HG03439 (cell line): ENCODE measurements at regions not wholly inside any gene's neighbourhood (a gene's known extent, or its start where the extent isn't known, plus 50 kb on each side); places are given as distances from the start of the nearest gene placed in this dataset.

Experiments used
- ATAC-seq: cut with Tn5 transposase; IDR thresholded peaks from one replicate; pipeline ENCODE4 v1.9.1; 2021; ENCODE audit warnings: mild to moderate bottlenecking, moderate library complexity; ENCODE audit not compliant: unreplicated experiment

DNA sequence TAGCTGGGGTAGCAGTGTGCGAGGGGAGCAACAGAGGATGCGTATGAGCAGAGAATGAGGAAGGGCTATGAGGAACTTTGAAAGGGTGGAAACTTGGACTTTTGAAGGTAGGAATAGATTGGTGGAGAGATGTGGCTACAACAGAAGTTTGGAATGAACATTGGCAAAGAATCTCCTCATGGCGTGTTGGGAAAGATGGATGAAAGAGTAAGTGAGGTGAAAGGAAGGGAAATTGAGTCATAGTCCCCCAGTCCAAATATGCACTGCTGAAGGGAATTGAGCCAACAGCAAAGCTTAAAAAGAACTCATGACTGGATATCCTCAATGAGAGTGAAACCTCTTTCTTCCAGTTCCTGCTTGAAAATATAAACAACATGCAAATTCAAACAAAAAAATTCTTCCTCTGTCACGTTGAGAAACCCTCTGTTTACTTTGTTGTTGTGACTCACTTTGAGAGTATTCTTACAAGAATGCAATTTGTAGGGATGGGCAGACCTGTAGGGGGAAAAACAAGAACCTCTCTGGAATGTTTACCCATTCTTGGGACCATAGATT lies 313.2 kb upstream of the KCNJ16 start:
- ATAC-seq = no peak

DNA sequence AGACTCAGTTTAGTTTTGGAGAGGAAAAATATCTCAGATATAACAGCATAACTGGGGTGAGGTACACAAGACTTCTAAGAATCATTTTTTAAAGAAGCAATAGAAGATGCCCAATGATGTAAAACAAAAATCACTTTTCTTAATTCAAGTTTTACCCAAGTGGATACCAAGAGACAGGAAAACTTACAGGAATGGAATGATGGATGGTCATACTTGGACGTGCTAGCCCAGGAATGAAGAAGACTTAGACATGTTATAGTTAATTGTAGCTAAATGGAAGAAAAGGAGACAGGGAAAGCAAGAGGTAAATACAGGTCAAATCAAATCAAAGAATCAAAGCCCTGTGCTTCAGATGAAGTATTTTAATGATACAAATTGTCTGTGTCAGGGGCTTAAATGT lies 312.7 kb upstream of the KCNJ16 start:
- ATAC-seq = no peak

DNA sequence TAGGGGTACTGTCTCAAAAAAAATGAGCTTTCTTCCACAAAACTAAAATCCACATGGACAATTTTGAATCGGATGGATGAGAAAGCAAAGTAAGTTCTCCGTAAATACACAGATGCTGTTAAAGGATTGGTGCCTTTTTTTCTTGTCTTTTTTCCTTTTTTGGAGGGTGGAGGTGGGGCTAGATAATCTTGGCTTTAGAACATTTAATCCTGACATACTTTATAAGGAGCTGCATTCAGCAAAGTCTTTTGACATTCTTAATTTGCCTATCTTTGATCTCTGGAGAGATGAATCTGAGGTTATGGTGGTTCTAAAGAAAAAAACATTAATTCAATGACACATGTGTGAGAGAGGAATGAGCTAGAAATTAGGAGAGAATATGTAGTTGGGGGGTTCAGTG lies 312.3 kb upstream of the KCNJ16 start:
- no peak for ATAC-seq

DNA sequence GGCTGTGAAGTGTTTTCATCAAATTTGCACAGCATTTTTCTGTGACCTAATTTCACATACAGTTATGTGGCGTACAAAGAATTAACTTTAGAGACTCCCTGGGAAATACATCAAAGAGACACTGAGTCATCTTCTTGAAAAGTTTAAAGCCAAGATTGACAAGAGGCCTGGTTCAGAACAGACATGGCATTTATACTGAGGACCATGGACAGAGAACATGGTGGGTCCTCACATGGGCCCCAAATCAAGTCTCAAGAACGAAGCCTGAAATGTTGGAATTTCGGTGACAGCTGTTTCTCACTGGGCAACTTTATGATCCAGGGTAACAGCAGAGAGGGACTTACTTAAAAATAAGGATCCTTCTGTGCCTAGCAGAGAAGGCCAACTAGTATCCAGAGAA lies 311.5 kb upstream of the KCNJ16 start:
- no peak for ATAC-seq

DNA sequence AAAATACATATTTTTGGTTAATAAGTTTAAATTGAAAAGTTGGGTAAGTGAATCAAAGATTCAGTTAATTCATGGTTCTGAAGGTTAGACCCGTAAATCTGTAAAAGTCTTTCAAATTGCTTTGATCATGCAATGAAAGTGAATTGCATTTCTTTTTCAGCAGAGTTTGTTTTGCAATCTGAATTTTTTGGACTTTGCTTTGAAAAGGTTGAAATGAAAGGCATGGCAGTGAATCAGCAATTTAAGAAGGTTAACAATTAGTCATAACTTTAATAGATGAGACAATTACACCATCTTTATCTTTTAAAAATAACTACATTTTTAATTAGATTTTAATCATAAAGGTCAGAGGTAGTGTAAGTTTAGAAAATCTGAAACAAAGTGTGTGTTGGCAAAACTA lies 310.9 kb upstream of the KCNJ16 start:
- no peak for ATAC-seq

DNA sequence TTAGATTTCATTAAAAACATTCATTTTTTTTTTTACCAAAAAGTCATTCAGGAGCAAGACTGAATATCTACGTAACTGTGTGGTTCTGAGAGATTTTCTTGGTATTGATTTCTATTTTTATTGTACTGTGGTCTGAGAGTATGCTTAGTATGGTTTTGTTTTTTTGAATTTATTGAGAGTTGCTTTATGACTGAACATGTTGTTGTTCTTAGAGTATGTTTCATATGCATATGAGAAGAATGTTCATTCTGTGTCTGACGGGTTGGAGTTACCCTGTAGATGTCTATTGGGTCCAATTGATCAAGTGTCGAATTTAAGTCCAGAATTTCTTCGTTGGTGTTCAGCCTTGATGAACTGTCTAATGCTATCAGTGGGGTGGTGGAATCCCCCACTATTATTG lies 306.0 kb upstream of the KCNJ16 start:
- no peak for ATAC-seq

DNA sequence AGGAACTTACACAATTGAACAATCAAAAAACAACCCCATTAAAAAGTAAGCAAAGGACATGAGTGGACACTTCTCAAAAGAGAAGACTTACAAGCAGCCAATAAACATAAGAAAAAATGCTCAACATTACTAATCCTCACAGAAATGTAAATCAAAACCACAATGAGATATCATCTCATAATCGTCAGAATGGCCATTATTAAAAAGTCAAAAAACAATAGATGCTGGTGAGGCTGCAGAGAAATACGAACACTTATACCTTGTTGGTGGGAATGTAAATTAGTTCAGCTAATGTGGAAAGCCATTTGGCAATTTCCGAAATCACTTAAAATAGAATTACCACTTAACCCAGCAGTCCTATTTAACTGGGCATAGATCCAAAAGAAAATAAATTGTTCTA lies 301.9 kb upstream of the KCNJ16 start:
- ATAC-seq = no peak

DNA sequence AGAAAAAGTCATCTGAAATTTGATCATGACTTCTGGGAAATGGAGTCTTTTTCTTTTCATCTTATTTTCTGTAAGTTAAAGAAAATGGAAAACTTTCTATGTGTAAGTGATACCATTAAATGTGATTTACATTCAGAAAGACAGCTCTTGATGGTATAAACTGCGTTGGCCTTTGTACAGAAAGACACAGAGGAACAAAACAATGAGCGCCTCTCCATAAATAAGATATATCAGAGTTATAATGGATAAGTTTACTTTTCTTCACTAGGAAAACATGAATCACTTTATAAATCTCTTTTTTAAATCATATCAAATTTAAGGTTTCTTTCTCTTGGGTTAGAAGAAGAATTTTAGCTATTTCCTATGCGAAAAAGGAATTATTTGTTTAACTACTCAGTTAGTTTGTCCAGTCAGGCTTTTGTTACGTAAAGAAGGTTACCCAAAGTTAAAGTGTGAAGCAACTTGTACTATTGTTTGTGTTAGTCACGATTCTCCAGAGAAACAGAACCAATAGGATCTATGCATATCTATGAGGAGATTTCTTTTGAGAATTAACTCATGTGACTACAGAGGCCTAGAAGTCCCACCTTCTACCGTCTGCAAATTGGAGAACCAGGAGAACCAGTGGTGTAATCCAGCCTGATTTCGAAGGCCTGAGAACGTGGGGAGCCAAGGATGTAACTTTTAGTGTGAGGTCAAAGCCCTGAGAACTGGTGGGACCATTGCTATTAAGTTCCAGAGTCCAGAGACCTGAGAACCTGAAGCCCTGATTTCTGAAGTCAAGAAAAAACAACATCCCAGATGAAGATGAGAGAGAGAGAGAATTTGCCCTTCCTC lies 295.4 kb upstream of the KCNJ16 start:
- no peak for ATAC-seq

DNA sequence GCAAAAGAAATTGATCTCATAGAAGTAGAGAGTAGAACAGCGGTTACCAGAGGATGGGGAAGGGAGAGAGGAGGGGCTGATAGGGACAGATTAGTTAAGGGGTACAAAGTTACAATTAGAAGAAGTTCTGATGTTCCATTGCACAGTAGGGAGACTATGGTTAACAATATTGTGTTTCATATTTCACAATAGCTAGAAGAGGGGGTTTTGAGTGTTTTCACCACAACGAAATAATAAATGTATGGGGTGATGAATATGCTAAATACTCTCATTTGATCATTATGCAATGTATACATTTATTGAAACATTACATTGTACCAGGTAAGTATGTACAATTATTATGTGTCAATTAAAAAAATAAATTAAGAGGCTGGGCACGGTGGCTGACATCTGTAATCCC lies 291.2 kb upstream of the KCNJ16 start:
- ATAC-seq = no peak

DNA sequence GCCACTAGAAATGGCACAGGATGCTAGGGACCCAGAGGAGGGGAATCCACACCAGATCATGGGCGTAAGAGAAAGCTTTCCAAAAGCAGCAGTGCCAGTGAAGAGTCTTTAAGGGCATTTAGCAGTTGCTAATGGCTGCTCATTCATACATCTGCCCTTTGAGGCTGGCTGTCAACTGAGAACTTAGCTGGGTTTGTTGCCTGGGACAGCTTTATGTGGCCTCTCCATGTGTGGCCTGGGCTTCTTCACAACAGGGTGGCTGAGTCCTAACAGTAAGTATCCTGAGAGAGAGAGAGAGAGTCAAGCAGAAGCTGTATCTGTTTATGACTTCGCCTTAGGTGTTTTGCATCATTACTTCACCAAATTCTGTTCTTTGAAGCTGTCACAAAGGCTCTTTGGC lies 286.1 kb upstream of the KCNJ16 start:
- ATAC-seq = no peak

DNA sequence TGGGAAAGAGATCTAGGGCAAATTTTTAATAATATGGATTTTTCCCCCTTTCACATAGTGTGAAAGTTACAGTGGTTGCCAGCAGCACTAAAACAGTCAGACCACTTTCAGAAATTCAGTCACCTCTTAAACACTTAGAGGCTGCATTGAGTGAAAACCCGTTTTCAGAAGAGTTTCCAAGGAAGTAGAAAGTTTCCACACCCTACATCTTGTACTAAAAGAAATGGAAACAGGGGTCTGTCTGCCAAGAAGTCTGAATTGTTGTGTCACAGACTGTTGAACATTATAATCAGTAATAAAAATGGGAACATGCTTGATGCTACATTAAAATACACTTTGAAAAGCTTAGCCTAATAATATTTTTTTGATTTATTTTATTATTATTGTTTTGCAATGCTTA lies 278.9 kb upstream of the KCNJ16 start:
- no peak for ATAC-seq

DNA sequence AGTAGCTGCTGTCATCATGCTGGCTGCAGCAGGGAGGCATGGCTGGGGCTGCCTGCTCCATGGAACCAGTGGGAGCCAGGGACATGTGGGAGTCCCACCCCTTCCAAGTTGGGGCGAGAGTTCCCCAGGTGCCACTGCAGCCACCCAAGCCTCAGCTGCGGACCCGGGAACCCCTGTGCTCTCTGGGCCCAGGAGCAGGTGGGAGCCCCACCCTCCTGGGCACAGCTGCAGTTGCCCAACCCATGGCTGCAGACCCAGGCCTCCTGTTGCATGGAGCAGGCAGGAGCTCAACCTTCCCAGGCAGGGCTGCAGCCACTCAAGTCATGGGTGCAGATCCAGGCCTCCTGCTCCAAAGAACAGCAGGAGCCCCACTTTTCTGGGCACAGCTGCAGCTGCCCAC lies 274.2 kb upstream of the KCNJ16 start:
- ATAC-seq = no peak

DNA sequence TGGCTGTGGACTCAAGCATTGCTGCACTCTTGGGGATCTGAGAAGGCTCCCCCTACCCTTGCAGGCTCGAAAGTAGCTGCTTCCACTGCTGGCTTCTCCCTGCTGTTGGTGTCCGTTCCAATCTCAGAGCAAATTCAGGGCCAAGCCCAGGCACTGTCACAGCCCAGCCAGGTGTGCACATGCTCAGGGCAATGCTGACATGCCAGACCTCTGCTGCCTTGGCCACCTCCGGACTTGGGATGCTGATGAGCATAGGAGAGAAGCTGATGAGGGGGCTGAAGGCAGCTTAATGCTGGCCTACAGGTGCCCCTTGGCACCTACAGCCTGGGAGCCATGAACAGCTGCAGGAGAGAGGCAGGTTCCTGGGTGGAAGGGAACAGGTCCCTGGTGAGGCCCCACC lies 273.7 kb upstream of the KCNJ16 start:
- ATAC-seq = no peak

DNA sequence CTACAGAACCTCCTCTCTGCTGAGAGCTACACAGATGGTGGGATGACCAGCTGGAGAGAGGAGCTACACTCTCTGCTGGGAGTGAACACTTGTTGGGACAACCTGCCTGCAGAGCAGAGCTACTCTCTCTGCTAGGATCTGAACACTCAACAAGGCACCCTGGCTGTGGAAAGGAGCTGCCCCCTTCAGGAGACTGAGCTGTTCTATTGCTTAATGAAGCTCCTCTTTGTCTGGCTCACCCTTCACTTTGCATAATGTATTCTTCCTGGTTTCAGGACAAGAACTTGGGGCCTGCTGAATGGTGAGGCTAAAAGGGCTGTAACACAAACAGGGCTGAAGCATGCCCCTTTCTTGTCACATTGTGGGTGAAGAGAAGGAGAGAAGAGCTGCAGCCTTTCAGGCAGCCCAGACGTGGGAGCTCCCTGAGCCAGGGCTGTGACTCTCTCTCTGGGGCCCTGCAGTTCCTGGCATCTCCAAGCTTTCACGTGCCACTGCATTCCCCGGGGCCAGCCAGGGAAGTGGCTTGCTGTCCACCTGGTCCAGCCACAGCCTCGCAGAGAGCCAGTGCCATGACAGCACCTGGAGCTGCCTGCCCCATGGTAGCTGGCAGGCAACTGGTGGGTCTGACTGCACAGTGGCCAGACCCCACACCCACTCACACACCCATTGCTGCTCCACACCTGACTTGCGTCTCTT lies 272.8 kb upstream of the KCNJ16 start:
- no peak for ATAC-seq

DNA sequence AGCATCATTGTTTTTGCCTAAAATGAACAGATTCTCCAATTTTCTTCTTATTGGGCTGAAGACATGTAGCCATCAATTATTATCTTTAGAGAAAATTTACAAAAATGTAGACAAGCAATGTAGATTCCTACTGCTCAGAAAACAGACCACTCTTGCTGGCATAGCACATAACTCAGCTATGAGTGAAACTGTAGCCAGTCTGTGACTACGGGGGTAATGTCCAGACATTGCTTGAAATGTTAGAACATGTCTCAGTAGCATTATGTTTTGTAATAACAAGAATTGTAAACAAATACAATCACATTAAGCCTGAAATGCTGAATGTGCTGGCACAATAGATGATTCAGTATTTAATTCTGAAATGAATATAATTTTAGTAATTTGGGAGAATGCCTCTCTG lies 265.7 kb upstream of the KCNJ16 start:
- ATAC-seq = no peak

DNA sequence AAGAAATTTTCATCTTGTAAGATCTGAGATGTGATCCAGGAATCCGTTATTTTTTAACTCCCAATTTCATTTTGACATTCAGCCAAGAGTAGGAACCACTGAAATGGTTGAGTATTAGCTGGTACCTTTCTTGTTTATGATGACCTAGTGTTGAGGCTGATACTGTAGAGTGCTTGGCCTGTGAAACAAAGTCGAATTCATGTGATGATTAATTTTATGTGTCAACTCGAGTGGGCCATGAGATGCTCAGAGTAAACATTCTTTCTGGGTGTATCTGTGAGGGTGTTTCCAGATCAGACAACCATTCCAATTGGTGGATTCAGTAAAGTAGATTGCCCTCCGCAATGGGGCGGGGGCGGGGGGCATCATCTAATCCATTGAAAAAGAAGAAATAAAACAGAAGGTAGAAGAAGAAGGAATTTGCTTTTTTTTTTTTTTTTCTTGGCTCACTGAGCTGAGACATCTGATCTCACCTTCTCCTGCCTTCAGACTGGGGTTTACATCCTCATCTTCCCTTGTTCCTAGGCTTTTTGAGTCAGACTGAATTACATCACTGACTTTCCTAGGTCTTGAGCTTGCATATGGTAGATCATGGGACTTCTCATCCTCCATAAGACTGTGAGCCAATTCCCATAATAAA lies 264.6 kb upstream of the KCNJ16 start:
- ATAC-seq = no peak

DNA sequence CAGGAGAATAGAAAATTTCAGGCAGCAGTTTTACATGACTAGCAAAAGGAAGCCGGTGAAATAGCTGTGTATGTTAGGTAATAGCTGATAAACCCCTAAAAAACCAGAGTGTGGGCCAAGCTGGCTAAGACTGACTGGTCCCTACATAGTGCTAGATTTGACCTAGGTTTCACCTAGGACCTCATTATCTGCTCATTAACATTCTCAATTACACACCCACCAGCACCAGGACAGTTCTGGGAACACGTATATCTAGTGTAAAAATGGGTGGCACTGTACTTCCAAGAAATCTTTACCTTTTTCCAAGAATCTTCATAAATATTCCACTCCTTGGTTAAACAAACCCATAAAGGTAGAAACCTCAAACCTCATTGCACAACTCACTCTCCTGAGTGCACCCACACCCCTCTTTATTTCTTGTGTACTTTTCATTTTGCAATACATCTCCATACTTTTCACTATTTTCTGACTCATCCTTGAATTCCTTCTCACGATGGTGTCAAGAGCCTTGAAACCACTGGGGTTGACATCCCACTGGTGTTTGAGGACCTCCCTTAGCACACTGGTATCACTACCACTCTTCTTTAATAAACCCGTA lies 262.7 kb upstream of the KCNJ16 start:
- no peak for ATAC-seq

DNA sequence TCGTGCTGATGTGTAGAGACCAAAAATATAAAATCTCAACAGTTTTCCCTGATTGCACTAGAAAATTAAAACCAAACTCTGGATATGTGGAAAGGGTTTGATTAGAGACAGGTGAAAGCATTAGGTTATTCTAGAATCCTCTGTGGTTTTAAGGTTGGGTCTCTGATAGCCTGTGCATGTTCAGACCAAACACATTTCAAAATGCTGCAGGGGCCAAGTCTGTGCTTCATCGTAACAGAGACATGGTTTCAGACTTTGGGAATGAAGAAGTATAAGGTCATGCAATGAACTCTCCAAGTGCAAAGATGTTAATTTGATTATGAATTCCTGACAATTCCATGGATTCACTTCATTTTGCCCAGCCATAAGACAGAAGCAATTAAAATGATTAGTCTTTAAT lies 261.0 kb upstream of the KCNJ16 start:
- ATAC-seq = no peak

DNA sequence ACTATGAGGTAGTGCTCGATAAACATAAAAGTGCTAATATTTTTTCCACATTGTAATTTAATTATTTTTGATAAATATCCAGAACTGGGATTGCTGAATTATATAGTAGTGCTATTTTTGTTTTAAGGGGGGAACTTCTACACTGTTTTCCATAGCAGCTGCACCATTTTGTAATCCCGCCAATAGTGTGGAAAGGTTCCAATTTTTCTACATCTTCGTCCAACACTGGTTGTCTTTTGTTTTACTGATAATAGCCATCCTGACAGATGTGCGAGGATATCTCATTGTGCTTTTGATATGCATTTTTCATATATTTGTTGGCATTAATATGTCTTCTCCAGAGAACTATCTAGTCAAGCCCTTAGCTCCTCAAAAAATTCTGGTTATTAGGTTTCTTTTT lies 259.6 kb upstream of the KCNJ16 start:
- ATAC-seq = no peak

DNA sequence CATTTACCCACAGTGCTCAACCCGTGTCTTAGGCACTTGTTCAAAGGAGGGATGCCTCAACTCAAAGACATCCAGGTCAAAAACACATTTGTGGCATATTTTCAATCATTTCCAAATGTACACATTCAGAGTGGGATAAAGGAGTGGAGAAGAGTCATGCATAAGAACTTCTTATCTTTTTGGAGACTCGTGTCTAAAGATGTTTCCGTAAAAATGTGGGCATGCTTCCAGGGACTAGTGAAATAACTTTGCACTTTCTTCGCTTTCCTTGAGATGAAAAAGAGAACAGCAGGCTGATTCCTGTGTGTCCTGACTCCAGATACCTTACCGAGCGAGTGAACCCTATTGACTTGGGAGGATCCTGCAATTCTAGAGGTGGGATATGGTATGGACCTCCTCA lies 256.6 kb upstream of the KCNJ16 start:
- no peak for ATAC-seq

DNA sequence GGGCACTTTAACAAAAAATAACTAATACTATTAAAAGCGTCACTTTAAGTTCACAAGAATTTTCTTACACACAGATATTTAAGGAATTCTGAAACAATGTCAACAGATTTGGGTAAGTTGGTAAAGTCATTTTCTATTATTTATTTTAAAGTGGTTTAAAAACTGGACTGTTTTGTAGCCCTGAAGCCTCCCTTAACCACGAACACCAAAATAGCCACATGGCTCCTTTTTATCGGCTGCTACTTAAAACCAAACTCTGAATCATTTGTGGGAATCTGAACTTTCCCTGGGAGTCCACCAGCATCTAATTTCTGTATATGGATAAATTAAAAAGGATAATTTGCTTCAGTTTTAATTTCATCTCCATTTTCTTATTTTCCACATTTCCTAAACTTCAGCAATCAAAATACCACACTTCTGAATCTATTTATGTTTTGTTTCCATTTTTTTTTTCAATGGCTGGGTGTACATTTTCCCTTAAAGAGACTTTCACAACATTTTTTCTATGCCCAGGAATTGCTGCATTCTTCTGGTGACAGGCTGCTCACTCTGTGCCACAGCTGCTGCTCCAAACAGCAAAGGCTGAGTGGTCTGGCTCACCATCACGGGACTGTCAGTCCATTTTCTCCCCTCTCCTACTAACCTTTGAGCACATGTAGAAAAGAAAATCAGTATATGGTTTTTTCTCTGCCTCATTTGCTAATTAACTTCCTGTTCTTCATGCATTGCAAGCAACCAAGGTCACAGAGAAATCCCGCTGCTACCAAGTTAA lies 255.5 kb upstream of the KCNJ16 start:
- no peak for ATAC-seq
